DMS153 treated with DMSO at 0.1 percent for 48 hours (cell line): ENCODE measurements at regions not wholly inside any gene's neighbourhood (a gene's known extent, or its start where the extent isn't known, plus 50 kb on each side); places are given as distances from the start of the nearest gene placed in this dataset.

Source experiments
- DNase-seq: peaks from one replicate; lab custom pipeline; 2025; ENCODE audit not compliant: unreplicated experiment; lab: John Stamatoyannopoulos, UW

DNA sequence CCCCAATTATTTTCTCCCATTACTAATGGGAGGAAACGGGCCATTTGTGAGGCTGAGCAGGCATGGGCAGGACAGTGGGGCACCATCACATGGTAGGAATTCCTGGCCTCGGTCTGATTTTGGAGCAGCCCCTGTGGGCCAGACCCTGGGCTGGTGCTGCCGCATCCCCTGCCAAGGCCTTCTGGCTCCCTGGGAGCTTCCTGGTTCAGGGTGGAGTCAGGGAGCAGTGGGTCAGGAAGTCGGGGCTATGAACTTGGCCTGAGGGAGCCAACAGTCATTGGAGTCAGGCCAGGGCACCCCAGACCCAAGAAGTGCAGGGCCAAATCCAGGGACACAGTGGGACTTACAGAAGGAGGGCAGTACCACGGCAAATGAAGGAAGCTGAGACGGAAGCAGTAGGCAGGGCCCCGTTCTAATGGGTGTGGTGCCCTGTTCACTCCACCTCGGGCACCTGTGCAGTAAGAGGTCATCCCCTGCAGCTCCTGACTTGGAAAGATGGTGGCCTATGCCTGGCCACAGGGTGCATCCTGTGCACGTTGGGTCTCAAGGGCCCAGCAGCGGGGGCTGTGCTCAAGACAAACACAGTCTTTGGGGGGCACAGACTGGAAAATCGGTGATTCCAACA, 328.1 kb downstream of the SMAD2 start:
- DNase-seq, result no peak

DNA sequence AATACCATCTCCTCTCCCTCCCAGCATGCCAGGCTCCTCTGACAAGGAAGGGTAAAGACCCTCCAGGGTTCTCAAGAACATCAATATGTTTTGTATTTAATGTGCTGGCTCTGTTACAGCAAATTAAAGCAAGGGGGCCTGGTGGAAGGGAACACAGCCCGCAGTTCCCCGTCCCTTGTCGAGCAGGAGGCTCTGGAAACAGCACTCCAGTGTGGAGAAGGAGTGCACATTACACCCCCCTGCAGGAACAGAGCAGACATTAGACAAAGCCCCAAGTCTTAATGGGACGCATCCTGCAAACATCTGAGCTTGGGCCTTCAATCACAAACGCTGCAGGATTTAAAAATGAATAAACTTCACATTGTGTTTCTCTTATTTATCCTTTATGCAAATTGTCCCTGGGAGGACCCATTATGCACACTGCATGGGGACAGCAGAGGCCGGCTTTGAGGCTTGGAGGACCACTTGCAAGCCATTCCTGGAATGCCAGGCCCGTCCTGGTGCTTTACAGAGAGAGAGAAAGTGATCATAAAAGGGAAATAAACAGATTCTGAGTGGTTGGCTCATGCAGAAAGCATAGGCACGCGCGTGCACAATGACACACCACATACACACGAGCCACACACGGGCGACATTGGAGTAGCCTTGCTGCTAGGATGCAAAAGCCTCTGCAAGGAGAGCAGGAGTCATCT, 328.7 kb downstream of the SMAD2 start:
- DNase-seq, result no peak

DNA sequence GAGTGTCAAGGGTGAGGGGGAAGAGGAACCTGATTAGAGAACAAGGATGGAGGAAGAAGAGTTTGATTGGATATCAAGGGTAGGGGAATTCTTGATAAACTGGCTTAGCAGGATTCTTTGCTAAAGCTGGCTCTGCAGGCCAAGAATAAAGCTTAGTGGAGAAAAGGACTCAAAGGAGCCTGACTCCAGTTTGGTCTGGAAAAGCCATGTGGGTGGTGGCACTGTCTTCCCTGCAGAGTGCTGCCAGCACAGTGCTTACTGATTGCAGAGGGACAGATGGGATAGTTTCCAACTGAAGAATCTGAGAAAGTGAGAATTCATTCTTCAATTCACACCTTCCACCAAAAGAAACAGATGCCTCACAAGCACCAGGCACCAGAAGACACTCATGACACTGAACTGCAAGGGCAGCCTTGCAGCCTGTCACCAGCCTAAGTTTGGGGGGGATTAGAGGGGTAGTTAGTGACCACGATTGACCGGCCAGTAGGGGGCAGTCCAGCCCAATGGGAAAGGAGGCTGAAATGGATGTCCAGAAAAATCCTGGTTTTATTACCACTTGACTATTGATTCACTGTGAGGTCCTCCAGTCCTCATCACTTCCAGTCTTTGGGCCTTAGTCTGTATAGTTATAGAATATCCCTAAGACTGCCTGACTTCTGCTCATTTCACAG, 334.5 kb downstream of the SMAD2 start:
- no peak for DNase-seq

DNA sequence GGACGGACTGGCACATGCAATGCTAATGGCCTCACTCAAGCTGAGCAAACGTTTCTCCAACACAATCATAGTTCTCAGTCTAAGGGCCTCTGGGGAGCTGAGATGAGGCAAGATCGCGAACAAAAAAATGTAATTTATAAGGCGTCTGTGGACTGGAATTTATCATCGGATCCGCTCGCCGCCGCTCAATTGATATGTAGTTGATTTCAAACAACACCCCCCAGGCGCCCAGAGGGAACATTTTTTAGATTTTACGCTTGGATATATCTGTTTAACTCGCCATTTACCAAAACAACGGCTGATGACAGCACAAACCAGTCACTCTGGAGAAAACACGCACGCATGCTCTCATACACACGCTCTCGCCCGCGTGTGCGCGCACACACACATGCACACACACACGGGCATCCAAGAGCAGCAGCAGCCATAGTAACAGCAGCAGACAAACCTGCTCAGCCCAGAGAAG, 335.8 kb downstream of the SMAD2 start:
- DNase-seq, result peak; percentile 16

DNA sequence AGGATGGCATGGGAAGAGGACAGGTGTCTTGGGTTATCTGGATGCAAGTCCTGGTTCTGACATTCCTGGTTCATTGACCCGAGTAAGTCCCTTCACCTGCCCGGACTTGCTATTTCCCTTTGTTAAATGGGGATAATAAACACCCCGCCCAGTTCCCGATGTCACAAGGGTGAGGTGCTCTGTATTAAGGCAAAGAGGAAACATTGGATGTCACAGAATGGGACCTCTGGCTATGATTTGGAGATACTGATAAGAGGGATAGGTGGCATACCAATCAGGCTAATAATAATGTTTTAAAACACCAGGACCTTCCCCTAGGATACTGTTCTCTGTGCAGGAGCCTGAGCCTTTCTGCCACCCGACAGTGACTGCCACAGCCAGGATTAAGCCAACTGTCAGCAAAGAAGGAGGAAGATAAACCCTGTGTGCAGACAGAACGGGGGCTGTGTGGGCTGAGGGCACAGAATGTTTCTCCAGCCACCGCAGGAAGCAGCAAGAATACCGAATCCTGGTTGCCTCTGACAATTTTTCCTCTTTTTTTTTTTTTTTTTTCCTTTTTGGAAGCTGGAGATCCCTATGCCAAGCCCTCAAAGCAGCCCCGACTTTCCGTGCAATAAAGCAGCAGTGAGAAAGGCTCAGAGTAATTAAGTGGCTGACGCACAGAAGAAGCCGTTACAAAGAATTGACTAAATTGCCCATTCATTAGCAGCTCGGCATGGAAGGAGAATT, 336.6 kb downstream of the SMAD2 start:
- peak; percentile 22 for DNase-seq

DNA sequence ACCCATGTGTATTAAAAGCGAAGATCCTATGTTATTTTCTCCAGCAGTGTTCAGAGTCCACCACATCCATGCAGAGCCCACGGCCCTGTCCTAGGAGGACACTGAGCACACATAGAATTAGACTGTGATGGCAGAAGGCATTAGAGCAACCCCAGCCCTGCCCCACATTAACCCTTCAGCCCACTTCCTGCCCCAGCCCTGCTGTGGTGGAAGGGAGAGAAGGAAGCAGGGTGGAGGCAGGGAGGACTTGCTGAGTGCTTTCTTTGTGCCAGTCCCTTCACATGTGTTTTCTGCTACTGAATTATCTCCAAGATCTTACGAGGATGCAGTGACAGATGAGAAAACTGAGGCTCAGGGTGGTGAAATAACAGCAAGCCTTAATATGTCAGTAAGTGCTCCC, 339.0 kb downstream of the SMAD2 start:
- DNase-seq, result no peak

DNA sequence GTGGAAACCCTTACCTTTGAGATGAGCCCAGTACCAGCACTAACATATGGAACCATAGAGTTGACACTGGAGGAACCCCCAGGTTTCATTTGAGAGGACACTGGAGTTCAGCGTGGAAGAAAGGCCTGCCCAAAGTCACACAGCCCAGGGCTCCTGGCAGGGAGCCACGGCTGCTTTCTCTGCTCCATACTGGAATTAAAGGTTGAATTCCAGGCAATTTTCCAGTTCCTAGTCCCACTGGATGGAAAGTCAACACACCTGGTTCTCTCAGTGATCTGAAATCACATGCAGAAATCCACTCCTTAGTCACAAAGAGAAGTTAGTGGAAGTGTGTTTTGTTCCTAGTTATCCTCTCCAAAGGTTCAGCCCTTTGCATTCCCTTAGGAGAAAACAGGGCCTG, 336.1 kb upstream of the SKOR2 start:
- DNase-seq, result no peak

DNA sequence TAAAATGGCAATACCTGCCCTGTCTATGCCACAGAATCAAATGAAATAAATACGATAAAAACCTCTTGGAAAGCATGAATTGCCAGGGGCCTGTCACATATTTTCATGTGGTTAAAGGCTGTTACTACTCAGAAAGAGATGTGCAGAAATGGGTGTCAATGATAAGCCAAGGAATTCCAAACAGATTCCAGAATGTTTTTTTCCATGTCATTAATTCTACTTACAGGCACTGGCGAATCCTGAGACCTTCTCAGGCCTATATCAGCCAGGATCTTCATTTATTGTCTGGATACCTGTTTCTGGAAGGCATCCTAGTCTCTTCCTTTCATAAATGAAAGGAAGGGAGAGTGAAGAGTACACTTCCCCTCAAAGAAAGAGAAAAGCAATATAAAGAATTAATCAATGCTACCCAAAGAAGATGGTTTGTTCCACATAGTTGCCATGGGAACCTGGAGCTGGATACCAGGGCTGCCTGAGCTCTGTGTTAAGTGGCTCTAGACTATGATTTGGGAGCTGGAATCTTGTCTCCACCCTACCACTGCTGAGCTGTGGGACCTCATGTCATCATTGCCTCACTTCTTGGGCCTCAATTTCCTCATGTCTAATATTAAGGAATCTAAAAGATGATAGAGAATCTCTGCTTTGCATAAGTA, 335.1 kb upstream of the SKOR2 start:
- DNase-seq, result no peak

DNA sequence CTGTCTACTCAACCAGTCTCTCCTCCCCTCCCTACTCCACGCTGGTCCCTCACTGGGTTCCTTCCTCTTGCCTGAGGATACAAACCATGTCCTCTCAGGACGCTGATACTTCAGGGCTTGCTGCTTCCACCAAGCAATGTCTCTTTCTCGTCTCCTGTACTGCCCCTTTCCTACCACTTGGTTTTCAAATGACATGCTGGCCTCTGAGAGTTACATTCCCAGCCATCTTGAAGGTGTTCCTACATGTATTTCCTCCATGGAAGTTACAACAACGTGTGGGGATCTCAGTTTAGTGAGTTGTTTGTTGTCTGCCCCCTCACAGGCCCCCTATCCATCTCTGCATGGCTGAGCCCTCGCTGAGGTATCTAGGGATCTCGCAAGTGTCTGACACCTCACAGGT, 334.5 kb upstream of the SKOR2 start:
- DNase-seq, result no peak

DNA sequence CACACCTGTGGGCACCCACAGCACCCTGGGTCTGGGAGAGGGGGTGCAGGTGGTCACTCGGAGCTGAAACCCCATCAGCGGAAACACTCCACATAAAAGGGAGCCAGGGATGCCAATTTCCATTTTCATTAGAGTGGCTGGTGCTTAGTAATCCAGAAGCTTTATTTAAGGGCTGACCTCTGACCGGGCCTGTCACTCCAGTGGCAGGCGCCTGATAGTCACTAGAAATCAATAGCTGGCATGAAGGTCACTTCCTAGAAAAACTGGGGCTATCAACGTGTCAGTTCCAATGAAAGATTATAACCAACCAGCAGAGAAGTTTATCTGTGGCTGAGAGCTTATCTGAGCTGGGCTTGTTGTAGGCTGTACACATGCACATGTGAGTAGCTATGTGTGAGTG, 333.7 kb upstream of the SKOR2 start:
- no peak for DNase-seq

DNA sequence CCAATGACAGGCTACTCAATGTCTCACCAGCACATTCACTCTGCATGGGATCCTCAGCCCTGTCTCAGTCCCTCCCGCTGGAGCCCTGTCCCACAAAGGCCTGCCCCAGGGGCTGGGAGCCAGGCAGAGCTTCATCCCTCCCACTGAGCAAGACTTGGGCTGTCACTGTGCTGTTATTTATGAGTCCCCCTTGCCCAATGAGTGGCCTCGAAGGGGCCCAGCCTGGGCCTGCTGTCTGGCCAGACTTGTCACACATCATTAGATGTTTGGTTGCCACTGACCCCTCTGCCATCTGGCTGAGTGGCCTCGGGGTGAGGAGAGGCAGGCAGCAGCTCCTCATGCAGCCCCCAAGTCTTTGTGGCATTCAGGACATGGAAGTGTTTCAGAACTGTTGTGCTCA, 330.6 kb upstream of the SKOR2 start:
- no peak for DNase-seq

DNA sequence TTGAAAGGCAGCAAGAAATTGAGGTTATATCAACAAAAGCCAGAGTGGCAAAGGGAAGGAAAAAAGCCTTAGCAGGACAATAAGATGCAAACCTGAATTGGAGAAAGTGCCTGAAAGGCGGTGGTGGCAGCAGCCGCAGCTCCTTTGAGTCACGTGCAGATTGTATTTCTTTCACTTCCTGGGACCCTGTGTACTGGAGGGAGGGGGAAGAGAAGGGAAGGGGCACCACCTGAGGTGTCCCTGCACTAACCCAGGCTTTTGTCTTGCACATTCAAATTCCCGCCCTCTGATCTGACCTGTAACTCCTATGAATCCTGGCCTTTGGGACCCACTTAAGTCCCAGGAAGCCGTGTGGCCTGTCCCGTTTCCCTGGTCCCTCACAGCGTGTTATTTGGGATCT, 326.1 kb upstream of the SKOR2 start:
- no peak for DNase-seq

DNA sequence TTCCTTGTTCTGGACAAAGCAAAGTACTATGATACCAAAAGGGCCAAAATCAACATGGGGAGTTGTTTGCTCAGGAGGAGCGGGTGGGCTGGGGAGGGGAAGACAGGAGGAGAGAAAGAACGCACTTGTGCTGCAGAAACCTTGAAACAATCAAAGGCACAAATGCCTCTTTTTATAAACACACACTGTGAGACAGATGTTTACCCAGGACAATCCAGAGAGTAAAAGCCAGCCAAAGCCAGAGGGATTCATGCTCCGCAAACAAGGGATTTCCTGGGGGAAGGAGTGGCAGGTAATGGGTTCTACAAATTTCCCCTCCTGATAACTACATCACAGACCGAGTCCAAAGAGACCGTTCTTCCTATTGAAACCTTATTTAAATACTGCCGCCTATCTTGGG, 323.5 kb upstream of the SKOR2 start:
- DNase-seq, result no peak

DNA sequence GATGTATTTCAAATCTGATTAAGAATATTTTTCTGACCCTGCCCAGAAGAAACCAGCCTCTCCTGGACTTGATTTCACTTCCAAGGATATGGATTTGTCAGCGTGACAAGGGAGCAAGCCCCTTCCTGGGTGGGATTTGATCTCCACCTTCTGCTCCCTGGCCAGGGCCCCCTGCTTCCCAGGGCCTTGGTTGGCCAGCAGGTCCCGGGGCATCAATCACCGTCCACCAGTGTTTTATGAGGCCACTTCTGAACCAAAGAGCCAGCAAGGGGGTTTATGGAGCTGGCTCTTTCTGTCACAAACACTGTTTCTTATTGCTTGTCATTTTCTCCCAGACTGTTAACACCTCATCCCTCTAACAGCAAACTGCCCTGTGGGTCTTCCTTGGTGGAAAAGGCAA, 320.5 kb upstream of the SKOR2 start:
- DNase-seq, result no peak

DNA sequence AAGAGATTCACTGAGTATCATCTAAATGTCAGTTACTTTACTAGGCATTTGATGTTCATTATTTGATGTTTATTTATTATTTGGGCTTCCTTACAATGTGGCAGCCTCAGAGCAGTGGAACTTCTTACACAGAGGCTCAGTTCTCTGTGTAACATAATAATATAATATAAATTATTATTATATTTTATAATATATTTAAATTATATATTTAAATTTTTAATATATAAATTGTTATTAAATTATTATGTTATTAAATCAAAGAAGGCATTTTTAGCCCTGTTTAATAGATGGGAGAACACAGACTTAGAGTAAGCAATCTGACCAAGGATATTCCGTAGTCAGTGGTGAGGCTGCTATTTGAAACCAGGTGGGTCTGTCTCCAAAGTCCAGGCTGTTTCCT, 315.3 kb upstream of the SKOR2 start:
- no peak for DNase-seq

DNA sequence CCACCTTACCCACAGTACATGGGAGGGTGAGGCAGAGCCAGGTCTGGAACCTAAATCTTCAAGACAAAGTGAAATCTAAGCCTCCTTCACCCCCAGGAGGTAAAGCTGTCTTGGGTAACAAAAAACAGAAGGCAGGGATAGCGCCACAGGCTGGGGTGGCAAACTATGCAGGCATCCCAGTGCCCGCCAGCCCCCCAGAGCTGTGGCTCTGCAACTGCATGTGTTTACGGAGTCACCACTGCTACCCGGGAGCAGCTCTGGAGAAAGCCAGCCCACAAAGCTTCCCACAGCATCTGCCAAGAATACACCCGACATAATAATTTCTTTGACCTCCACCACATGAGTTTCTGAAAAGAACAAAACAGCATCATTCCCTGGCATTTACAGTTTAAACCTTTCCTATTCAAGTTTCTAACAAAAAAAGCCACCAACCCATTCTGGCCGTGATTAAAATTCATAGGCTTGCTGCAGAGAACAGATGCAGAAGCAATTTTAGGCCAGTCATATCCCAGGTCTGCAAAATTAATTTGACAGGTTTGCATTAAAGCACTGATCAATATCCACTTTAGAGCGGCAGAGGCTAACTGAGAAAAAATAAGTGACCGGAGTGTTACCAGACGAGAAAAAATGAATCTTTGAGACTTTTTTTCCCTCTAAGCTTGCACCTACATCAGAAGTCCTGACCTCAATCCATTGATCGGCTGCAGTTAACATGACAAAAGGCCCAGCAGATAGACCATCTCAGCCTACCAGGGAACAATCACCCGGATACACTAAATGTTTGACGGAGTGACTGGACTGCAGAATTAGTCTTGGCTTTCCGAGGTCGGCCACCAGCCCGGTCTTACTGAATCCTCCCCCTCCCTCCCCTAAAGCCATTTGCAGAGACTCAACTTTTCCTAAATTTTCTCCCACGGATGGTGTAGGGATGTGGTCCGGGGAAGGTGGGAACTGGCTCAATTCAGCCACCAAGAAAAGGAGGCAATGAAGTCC, 309.6 kb upstream of the SKOR2 start:
- DNase-seq, result no peak

DNA sequence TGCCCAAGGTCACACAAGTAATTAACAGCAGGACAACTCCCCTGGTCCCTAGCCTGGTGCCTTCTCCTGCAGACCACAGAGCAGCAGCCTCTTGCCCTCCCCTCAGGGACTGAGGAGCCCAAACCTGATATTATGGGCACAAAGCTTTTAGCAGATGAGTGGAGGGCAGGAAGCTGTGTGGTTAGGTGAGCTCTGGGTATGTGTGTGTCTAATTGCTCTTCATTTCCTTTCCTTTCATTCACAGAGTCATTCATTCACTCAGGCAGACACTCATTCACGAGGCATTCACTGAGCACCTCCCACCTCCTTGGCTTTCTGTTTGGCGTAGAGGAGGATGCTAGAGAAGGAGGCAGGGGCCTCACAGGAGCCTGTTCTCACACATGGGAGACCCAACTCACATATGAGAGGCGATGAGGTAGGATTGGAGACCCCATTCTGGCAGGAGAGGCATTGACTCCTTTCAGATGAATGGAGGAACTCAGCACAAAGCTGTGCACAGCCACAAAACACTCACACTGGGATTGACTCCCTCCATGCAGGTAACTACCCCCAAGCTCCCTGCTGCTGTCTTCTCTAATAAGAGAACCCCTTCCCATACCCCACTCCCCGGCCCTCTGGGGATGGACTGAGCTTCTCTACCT, 306.8 kb upstream of the SKOR2 start:
- no peak for DNase-seq

DNA sequence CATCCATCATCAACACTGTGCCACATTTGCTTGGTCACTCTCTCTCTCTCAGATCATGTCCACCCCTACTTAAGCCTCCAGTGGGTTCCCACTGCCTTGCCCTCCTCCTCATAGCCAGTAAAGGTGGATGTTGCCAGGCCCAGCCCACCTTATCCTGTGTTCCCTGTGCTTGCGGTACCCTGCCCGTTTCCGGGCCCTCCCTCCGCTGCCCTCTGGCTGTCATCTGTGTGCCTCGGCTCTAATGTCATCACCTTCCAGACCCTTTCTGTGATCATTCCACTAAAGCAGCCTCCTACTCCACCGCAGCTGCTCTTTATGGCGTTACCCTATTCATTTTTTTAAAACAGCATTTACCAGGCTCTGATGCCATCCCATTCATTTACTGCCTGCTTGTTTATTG, 305.7 kb upstream of the SKOR2 start:
- no peak for DNase-seq

DNA sequence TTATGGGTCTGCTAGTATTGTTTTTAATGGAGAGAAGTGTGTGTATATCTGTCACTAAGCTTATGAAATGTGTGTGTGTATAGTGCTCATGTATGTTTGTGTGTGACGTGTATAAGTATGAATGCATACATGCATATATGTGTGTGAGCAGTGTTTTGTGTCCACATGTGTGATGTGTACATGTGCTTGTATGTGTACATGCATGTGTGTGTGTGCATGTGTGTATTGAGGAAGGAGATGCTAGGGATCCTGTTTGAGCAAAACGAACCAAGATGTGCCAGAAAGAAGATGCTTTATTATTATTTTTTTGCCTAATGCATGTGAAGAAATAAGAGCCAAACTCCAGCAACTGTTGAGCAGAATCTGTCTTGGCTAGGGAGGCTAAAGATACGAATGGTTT, 301.3 kb upstream of the SKOR2 start:
- no peak for DNase-seq

DNA sequence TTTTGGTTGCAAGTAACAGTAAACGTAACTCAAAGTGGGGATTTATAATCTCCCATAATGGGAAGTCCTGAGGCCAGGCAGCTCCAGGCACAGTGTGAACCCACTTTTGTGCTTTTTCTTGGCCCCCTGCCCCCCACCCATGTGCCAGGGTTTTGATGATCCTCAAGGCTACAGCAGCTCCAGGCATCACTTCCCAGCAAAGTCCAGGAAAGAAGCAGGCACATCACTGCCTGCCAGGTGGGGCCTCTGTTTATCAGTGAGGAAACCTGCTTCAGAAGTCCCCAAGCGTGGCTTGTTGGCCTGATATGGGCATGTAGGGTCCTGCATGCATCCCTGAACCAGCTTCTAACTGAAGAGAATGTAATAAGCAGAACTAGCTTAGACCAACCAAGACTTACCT, 299.2 kb upstream of the SKOR2 start:
- DNase-seq, result no peak
